ENCODE measurements at regions not wholly inside any gene's neighbourhood (a gene's known extent, or its start where the extent isn't known, plus 50 kb on each side); places are given as distances from the start of the nearest gene placed in this dataset.

GRCh38 chr4:173862754-173863153 lies 332.7 kb upstream of the HAND2 start:
- TF ChIP-seq CTCF (conservative IDR thresholded peaks at IDR 0.05; ENCODE audit: low read length), result no peak
- DNase-seq (ENCODE audit: low read depth), result no peak
- no peak overlapping the region for H3K4me3 ChIP-seq (ENCODE audit: low read length)

- H3K4me3 ChIP-seq (ENCODE audit: low read length), result no peak overlapping the region
- no peak for DNase-seq (ENCODE audit: low read depth)
- TF ChIP-seq CTCF (conservative IDR thresholded peaks at IDR 0.05; ENCODE audit: low read length), result no peak
These were observed 330.1 kb upstream of the HAND2 start for GRCh38 chr4:173860094-173860493.

GRCh38 chr4:173859091-173859713 lies 329.2 kb upstream of the HAND2 start:
- no peak for DNase-seq (ENCODE audit: low read depth)
- H3K4me3 ChIP-seq (ENCODE audit: low read length), result no peak overlapping the region
- no peak for TF ChIP-seq CTCF (conservative IDR thresholded peaks at IDR 0.05; ENCODE audit: low read length)

GRCh38 chr4:173858471-173858870 lies 328.4 kb upstream of the HAND2 start:
- DNase-seq (ENCODE audit: low read depth), result no peak
- no peak for TF ChIP-seq CTCF (conservative IDR thresholded peaks at IDR 0.05; ENCODE audit: low read length)
- no peak overlapping the region for H3K4me3 ChIP-seq (ENCODE audit: low read length)

- no peak overlapping the region for H3K4me3 ChIP-seq (ENCODE audit: low read length)
- no peak for DNase-seq (ENCODE audit: low read depth)
- no peak for TF ChIP-seq CTCF (conservative IDR thresholded peaks at IDR 0.05; ENCODE audit: low read length)
These were observed 327.8 kb upstream of the HAND2 start for GRCh38 chr4:173857828-173858227.

GRCh38 chr4:173855015-173855414 lies 325.0 kb upstream of the HAND2 start:
- no peak for DNase-seq (ENCODE audit: low read depth)
- no peak for TF ChIP-seq CTCF (conservative IDR thresholded peaks at IDR 0.05; ENCODE audit: low read length)
- H3K4me3 ChIP-seq (ENCODE audit: low read length), result no peak overlapping the region

GRCh38 chr4:173852775-173853174 lies 322.7 kb upstream of the HAND2 start:
- TF ChIP-seq CTCF (conservative IDR thresholded peaks at IDR 0.05; ENCODE audit: low read length), result no peak
- DNase-seq (ENCODE audit: low read depth), result no peak
- no peak overlapping the region for H3K4me3 ChIP-seq (ENCODE audit: low read length)
